IPS-NIHi11 (cell line): ENCODE measurements at regions not wholly inside any gene's neighbourhood (a gene's known extent, or its start where the extent isn't known, plus 50 kb on each side); places are given as distances from the start of the nearest gene placed in this dataset.

Experiments used
- DNase-seq: peaks from one replicate; pipeline ENCODE4 v3.0.0; 2012; ENCODE audit warnings: mixed read lengths, low spot score

GRCh38 chr1:209399800-209400199 lies 183.7 kb upstream of the CAMK1G start:
- DNase-seq: no peak

GRCh38 chr1:209400351-209401220 lies 182.9 kb upstream of the CAMK1G start:
- DNase-seq: no peak

- no peak for DNase-seq
These were observed 180.8 kb upstream of the CAMK1G start for GRCh38 chr1:209402697-209403096.

- DNase-seq: no peak
These were observed 179.6 kb upstream of the CAMK1G start for GRCh38 chr1:209403921-209404320.

GRCh38 chr1:209404577-209404976 lies 178.9 kb upstream of the CAMK1G start:
- no peak for DNase-seq

- no peak for DNase-seq
These were observed 178.2 kb upstream of the CAMK1G start for GRCh38 chr1:209405183-209405814.

- DNase-seq: no peak
These were observed 177.3 kb upstream of the CAMK1G start for GRCh38 chr1:209406168-209406567.

- DNase-seq: no peak
These were observed 176.9 kb upstream of the CAMK1G start for GRCh38 chr1:209406595-209406994.

GRCh38 chr1:209409780-209410179 lies 173.7 kb upstream of the CAMK1G start:
- no peak for DNase-seq

- no peak for DNase-seq
These were observed 172.0 kb upstream of the CAMK1G start for GRCh38 chr1:209411491-209411929.

- DNase-seq: no peak
These were observed 171.5 kb upstream of the CAMK1G start for GRCh38 chr1:209412036-209412435.

GRCh38 chr1:209412566-209412965 lies 170.9 kb upstream of the CAMK1G start:
- DNase-seq: no peak

GRCh38 chr1:209413062-209413461 lies 170.5 kb upstream of the CAMK1G start:
- no peak for DNase-seq

GRCh38 chr1:209414803-209415329 lies 168.6 kb upstream of the CAMK1G start:
- DNase-seq: no peak

GRCh38 chr1:209416039-209416438 lies 167.5 kb upstream of the CAMK1G start:
- DNase-seq: no peak

GRCh38 chr1:209416716-209417115 lies 166.8 kb upstream of the CAMK1G start:
- DNase-seq: no peak

GRCh38 chr1:209417761-209418160 lies 165.8 kb upstream of the CAMK1G start:
- no peak for DNase-seq

GRCh38 chr1:209420276-209420675 lies 163.2 kb upstream of the CAMK1G start:
- DNase-seq: no peak

GRCh38 chr1:209421186-209421585 lies 162.3 kb upstream of the CAMK1G start:
- DNase-seq: no peak

- DNase-seq: no peak
These were observed 161.4 kb upstream of the CAMK1G start for GRCh38 chr1:209421978-209422680.

- no peak for DNase-seq
These were observed 157.6 kb upstream of the CAMK1G start for GRCh38 chr1:209425959-209426358.

GRCh38 chr1:209427277-209427676 lies 156.2 kb upstream of the CAMK1G start:
- DNase-seq: no peak

GRCh38 chr1:209427811-209428210 lies 155.7 kb upstream of the CAMK1G start:
- DNase-seq: peak; percentile 49
